GM23338 (cell line): ENCODE measurements at regions not wholly inside any gene's neighbourhood (a gene's known extent, or its start where the extent isn't known, plus 50 kb on each side); places are given as distances from the start of the nearest gene placed in this dataset.

ENCODE experiments used
- ATAC-seq: fragments of 200-7000 bp; cut with Tn5 transposase; 3 replicates; pipeline ENCODE4 v1.9.1; 2020
- DNase-seq: peaks from one replicate; pipeline ENCODE4 v3.0.0-alpha.2; 2015; ENCODE audit warnings: low spot score
- H2AFZ ChIP-seq: fragments of 200-600 bp; sonication (generic); 2 replicates; pipeline ENCODE4 v1.8.0; 2016; ENCODE audit warnings: antibody characterized with exemption, mild to moderate bottlenecking, moderate library complexity
- H3F3A ChIP-seq: fragments of 200-600 bp; sonication (generic); replicated peaks from 2 replicates; pipeline ENCODE4 v1.8.0; 2017; ENCODE audit warnings: antibody characterized with exemption, mixed run types, low read depth
- H3K27ac ChIP-seq: fragments of 200-600 bp; sonication (generic); 2 replicates; pipeline ENCODE4 v1.6.1; 2016; ENCODE audit warnings: low read depth
- H3K27me3 ChIP-seq: fragments of 200-600 bp; sonication (generic); 2 replicates; pipeline ENCODE4 v1.8.0; 2016; ENCODE audit warnings: mild to moderate bottlenecking, mixed run types, moderate library complexity; ENCODE audit not compliant: insufficient read depth
- H3K36me3 ChIP-seq: fragments of 200-600 bp; sonication (generic); 2 replicates; pipeline ENCODE4 v1.8.0; 2016; ENCODE audit warnings: mild to moderate bottlenecking; ENCODE audit not compliant: insufficient read depth
- H3K4me1 ChIP-seq: fragments of 200-600 bp; sonication (generic); 2 replicates; pipeline ENCODE4 v1.8.0; 2016; ENCODE audit warnings: mild to moderate bottlenecking, moderate library complexity; ENCODE audit not compliant: insufficient read depth
- H3K4me2 ChIP-seq: fragments of 200-600 bp; sonication (generic); 2 replicates; pipeline ENCODE4 v1.7.1; 2017; ENCODE audit warnings: mixed run types
- H3K4me3 ChIP-seq: fragments of 200-600 bp; sonication (generic); 2 replicates; pipeline ENCODE4 v1.6.1; 2016; ENCODE audit warnings: mixed run types
- H3K79me2 ChIP-seq: fragments of 200-600 bp; sonication (generic); replicated peaks from 2 replicates; pipeline ENCODE4 v1.8.0; 2017; ENCODE audit warnings: mild to moderate bottlenecking; ENCODE audit not compliant: insufficient read depth
- H3K9me2 ChIP-seq: fragments of 200-600 bp; sonication (generic); 2 replicates; pipeline ENCODE4 v1.8.0; 2017; ENCODE audit not compliant: insufficient read depth
- H4K20me1 ChIP-seq: fragments of 200-600 bp; sonication (generic); replicated peaks from 2 replicates; pipeline ENCODE4 v1.8.0; 2017; ENCODE audit warnings: mild to moderate bottlenecking; ENCODE audit not compliant: insufficient read depth
- H3K27ac Mint-ChIP-seq: 2 replicates; pipeline ENCODE4 v1.8.0; 2020; ENCODE audit warnings: inconsistent platforms, mild to moderate bottlenecking, moderate library complexity, mixed read lengths
- H3K27me3 Mint-ChIP-seq: 3 replicates; pipeline ENCODE4 v1.8.0; 2022; ENCODE audit warnings: low read depth, mild to moderate bottlenecking, moderate library complexity, mixed read lengths, inconsistent platforms; ENCODE audit not compliant: insufficient read depth, poor library complexity
- H3K36me3 Mint-ChIP-seq: 3 replicates; pipeline ENCODE4 v1.8.0; 2021; ENCODE audit warnings: low read depth, mild to moderate bottlenecking, inconsistent platforms, moderate library complexity, mixed read lengths
- H3K4me1 Mint-ChIP-seq: 3 replicates; pipeline ENCODE4 v1.8.0; 2020; ENCODE audit warnings: mild to moderate bottlenecking, inconsistent platforms, mixed read lengths
- H3K4me3 Mint-ChIP-seq: 3 replicates; pipeline ENCODE4 v1.8.0; 2021; ENCODE audit warnings: moderate library complexity, mild to moderate bottlenecking, inconsistent platforms, mixed read lengths
- H3K9me3 Mint-ChIP-seq: 3 replicates; pipeline ENCODE4 v1.8.0; 2020; ENCODE audit warnings: moderate library complexity, mild to moderate bottlenecking, inconsistent platforms, mixed read lengths
- ETS1 ChIP-seq: IDR thresholded peaks from 2 replicates; pipeline ENCODE4 v1.6.1; 2016; ENCODE audit warnings: antibody characterized with exemption
- EZH2phosphoT487 ChIP-seq: fragments of 200-600 bp; sonication (generic); IDR thresholded peaks from one replicate; pipeline ENCODE4 v1.8.1; 2018; ENCODE audit warnings: antibody characterized with exemption; ENCODE audit not compliant: unreplicated experiment
- JUNB ChIP-seq: IDR thresholded peaks from one replicate; pipeline ENCODE4 v1.6.1; 2016; ENCODE audit warnings: antibody characterized with exemption; ENCODE audit not compliant: unreplicated experiment
- TF ChIP-seq, protein P1 (sequence below): fragments of 250-450 bp; sonication (Bioruptor Pico); IDR thresholded peaks from 2 replicates; pipeline ENCODE4 v1.5.0; 2020; ENCODE audit warnings: mild to moderate bottlenecking, moderate library complexity

DNA sequence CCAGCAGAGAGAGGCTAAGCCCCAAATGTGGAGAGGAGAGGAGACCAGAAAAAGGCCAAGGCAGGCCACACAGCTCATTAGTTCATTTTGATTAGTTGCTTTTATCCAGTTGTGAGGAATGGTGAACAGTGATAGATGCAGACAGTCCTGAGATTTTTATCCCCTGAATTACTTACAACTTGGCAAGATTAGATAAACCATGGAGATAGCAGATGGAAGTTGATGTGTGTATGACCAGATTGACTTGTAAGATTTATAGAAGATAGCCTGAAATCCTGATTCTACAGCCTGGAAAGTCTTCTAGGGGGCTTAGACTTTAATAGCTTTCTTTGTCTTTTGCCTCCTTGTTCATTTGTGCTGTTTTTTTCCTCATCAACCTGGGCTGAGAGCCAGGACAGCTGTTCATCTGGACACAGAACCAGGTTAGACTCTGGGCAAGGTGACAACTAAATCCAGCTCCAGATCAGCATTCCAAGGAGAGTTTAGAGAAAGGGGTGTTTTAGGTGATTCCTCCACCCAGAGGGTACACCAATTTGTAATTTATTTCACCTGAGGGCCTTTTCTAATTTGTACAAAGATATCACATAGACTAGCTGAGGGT lies 215.5 kb downstream of the SPATA18 start (continued):
- TF ChIP-seq, protein P1, sequence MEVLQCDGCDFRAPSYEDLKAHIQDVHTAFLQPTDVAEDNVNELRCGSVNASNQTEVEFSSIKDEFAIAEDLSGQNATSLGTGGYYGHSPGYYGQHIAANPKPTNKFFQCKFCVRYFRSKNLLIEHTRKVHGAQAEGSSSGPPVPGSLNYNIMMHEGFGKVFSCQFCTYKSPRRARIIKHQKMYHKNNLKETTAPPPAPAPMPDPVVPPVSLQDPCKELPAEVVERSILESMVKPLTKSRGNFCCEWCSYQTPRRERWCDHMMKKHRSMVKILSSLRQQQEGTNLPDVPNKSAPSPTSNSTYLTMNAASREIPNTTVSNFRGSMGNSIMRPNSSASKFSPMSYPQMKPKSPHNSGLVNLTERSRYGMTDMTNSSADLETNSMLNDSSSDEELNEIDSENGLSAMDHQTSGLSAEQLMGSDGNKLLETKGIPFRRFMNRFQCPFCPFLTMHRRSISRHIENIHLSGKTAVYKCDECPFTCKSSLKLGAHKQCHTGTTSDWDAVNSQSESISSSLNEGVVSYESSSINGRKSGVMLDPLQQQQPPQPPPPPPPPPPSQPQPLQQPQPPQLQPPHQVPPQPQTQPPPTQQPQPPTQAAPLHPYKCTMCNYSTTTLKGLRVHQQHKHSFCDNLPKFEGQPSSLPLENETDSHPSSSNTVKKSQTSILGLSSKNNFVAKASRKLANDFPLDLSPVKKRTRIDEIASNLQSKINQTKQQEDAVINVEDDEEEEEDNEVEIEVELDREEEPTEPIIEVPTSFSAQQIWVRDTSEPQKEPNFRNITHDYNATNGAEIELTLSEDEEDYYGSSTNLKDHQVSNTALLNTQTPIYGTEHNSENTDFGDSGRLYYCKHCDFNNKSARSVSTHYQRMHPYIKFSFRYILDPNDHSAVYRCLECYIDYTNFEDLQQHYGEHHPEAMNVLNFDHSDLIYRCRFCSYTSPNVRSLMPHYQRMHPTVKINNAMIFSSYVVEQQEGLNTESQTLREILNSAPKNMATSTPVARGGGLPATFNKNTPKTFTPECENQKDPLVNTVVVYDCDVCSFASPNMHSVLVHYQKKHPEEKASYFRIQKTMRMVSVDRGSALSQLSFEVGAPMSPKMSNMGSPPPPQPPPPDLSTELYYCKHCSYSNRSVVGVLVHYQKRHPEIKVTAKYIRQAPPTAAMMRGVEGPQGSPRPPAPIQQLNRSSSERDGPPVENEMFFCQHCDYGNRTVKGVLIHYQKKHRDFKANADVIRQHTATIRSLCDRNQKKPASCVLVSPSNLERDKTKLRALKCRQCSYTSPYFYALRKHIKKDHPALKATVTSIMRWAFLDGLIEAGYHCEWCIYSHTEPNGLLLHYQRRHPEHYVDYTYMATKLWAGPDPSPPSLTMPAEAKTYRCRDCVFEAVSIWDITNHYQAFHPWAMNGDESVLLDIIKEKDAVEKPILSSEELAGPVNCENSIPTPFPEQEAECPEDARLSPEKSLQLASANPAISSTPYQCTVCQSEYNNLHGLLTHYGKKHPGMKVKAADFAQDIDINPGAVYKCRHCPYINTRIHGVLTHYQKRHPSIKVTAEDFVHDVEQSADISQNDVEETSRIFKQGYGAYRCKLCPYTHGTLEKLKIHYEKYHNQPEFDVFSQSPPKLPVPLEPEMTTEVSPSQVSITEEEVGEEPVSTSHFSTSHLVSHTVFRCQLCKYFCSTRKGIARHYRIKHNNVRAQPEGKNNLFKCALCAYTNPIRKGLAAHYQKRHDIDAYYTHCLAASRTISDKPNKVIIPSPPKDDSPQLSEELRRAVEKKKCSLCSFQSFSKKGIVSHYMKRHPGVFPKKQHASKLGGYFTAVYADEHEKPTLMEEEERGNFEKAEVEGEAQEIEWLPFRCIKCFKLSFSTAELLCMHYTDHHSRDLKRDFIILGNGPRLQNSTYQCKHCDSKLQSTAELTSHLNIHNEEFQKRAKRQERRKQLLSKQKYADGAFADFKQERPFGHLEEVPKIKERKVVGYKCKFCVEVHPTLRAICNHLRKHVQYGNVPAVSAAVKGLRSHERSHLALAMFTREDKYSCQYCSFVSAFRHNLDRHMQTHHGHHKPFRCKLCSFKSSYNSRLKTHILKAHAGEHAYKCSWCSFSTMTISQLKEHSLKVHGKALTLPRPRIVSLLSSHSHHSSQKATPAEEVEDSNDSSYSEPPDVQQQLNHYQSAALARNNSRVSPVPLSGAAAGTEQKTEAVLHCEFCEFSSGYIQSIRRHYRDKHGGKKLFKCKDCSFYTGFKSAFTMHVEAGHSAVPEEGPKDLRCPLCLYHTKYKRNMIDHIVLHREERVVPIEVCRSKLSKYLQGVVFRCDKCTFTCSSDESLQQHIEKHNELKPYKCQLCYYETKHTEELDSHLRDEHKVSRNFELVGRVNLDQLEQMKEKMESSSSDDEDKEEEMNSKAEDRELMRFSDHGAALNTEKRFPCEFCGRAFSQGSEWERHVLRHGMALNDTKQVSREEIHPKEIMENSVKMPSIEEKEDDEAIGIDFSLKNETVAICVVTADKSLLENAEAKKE = no peak

GRCh38 chr4:52269761-52270160 lies 218.7 kb downstream of the SPATA18 start:
- H3K9me3 Mint-ChIP-seq = peaks cover 32% of the 10 kb centered on the region

GRCh38 chr4:52273885-52274284 lies 222.8 kb downstream of the SPATA18 start:
- H2AFZ ChIP-seq = no peak overlapping the region
- no peak for TF ChIP-seq ETS1
- H3F3A ChIP-seq = no peaks in the 10 kb centered on the region
- no peak overlapping the region for H3K27ac Mint-ChIP-seq
- peaks cover 39% of the 10 kb centered on the region for H3K9me3 Mint-ChIP-seq
- no peaks in the 10 kb centered on the region for H3K27me3 Mint-ChIP-seq
- H3K4me1 ChIP-seq = peaks cover 20% of the 10 kb centered on the region
- H3K27ac ChIP-seq = no peak overlapping the region
- no peak for ATAC-seq
- H3K36me3 ChIP-seq = peaks cover 11% of the 10 kb centered on the region
- H3K79me2 ChIP-seq = no peaks in the 10 kb centered on the region
- H4K20me1 ChIP-seq = no peaks in the 10 kb centered on the region
- H3K4me3 Mint-ChIP-seq = no peak overlapping the region
- peaks cover 11% of the 10 kb centered on the region for H3K9me2 ChIP-seq
- H3K4me2 ChIP-seq = no peak overlapping the region
- no peaks in the 10 kb centered on the region for H3K27me3 ChIP-seq
- peaks cover 10% of the 10 kb centered on the region for H3K36me3 Mint-ChIP-seq
- no peak overlapping the region for H3K4me3 ChIP-seq
- peaks cover 17% of the 10 kb centered on the region; the same call in 2 of the 3 replicates for H3K4me1 Mint-ChIP-seq
- DNase-seq = no peak

More at GRCh38 chr4:52269761-52270160, 218.7 kb downstream of the SPATA18 start:
- TF ChIP-seq JUNB = no peak
- no peak for TF ChIP-seq EZH2phosphoT487
- Mint-ChIP-seq H3K4me1 (peaks cover 17% of the 10 kb centered on the region; the same call in 2 of the 3 replicates), H3K27ac (no peak overlapping the region), H3K4me3 (no peak overlapping the region), H3K27me3 (peaks cover 6% of the 10 kb centered on the region), H3K36me3 (peaks cover 9% of the 10 kb centered on the region)
- Histone ChIP-seq H3K79me2 (no peaks in the 10 kb centered on the region), H3K4me3 (no peak overlapping the region), H3K27me3 (no peaks in the 10 kb centered on the region), H3K4me1 (peaks cover 23% of the 10 kb centered on the region), H3K36me3 (peaks cover 11% of the 10 kb centered on the region), H3F3A (no peaks in the 10 kb centered on the region), H4K20me1 (no peaks in the 10 kb centered on the region), H3K9me2 (peaks cover 6% of the 10 kb centered on the region; the same call in 1 of the 2 replicates), H3K4me2 (0 out of 2 replicates have a peak overlapping the region, but pooled peaks have one; percentile 56), H2AFZ (no peak overlapping the region), H3K27ac (no peak overlapping the region)
- ATAC-seq (no peak), DNase-seq (no peak)
